ENCODE measurements at regions not wholly inside any gene's neighbourhood (a gene's known extent, or its start where the extent isn't known, plus 50 kb on each side); places are given as distances from the start of the nearest gene placed in this dataset.

DNA sequence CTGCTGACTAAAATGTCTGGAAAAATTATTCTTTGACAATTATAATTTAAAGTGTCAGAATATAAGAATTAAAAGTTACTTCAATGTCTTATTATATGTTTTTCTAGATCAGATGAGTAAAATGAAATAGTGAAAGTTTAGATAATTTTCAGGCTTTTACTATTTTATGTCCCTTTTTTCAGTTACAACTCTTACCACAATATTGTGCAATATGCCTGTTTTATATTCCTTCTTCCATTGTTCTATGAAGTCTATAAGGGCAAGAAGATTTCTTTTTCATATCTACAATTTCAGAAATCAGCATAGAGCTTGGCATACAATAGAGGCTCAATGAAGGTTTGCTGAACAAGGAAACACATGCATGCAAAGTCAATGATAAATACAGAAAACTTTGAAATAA is 401.2 kb upstream of the HTR1E start:
- TF ChIP-seq SUZ12 (IDR thresholded peaks at IDR 0.05; ENCODE audit: extremely low read depth, insufficient read depth, insufficient read length) (no peak), ZNF274 (IDR thresholded peaks at IDR 0.05; ENCODE audit: low read depth, low read length) (no peak), YY1 (IDR thresholded peaks at IDR 0.05; ENCODE audit: insufficient read depth, insufficient read length) (no peak)

Measured in NT2/D1 (cell line).